ENCODE measurements at regions not wholly inside any gene's neighbourhood (a gene's known extent, or its start where the extent isn't known, plus 50 kb on each side); places are given as distances from the start of the nearest gene placed in this dataset.

GRCh38 chr5:98989727-98990126 is 60.9 kb upstream of the CHD1 start:
- TF ChIP-seq, protein P1, sequence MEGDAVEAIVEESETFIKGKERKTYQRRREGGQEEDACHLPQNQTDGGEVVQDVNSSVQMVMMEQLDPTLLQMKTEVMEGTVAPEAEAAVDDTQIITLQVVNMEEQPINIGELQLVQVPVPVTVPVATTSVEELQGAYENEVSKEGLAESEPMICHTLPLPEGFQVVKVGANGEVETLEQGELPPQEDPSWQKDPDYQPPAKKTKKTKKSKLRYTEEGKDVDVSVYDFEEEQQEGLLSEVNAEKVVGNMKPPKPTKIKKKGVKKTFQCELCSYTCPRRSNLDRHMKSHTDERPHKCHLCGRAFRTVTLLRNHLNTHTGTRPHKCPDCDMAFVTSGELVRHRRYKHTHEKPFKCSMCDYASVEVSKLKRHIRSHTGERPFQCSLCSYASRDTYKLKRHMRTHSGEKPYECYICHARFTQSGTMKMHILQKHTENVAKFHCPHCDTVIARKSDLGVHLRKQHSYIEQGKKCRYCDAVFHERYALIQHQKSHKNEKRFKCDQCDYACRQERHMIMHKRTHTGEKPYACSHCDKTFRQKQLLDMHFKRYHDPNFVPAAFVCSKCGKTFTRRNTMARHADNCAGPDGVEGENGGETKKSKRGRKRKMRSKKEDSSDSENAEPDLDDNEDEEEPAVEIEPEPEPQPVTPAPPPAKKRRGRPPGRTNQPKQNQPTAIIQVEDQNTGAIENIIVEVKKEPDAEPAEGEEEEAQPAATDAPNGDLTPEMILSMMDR (IDR thresholded peaks at IDR 0.05) = no peak
- no peak for TF ChIP-seq POLR2A (IDR thresholded peaks at IDR 0.05)
- TF ChIP-seq POLR2AphosphoS5 (IDR thresholded peaks at IDR 0.05) = no peak
